HCT116 (cell line): ENCODE measurements at regions not wholly inside any gene's neighbourhood (a gene's known extent, or its start where the extent isn't known, plus 50 kb on each side); places are given as distances from the start of the nearest gene placed in this dataset.
"Not testable (repeated sequence)": the region's sequence is repeated elsewhere in the genome, so short reads cannot be mapped to it uniquely, and the experiment has no call there.

Experiments used
- ATAC-seq: fragments of 200-7000 bp; cut with Tn5 transposase; 2 replicates; pipeline ENCODE4 v1.9.1; 2020; ENCODE audit warnings: mild to moderate bottlenecking, moderate library complexity
- BruUV-seq: library from RNA; stranded (reverse); fragments of 400-500 nt; replicated peaks from 2 replicates; lab custom pipeline; 2021; lab: Mats Ljungman, UMichigan
- CTCF ChIA-PET: fragments of 300-600 bp; sonication (Branson Sonifier 250); formaldehyde crosslinking; loops from one replicate; lab custom pipeline; 2021; ENCODE audit warnings: antibody characterized with exemption; lab: Charles Lee
- POLR2A ChIA-PET: fragments of 300-600, 350-600 bp; sonication (Branson Sonifier 250); formaldehyde crosslinking; loops from one replicate; lab custom pipeline; 2021; ENCODE audit warnings: antibody characterized with exemption; lab: Charles Lee
- RAD21 ChIA-PET, 2 experiments: fragments of 300-600 bp; sonication (Branson Sonifier 250); formaldehyde crosslinking; loops; one replicate each; lab custom pipeline; 2023; ENCODE audit warnings: low total read pairs in 2 of 2; ENCODE audit not compliant: uncharacterized antibody in 2 of 2, unreplicated experiment in 2 of 2, low non-redundant PET in 1 of 2; lab: Charles Lee
- DNase-seq: peaks from one replicate; pipeline ENCODE4 v3.0.0-alpha.2; 2010; ENCODE audit warnings: low read depth, low spot score
- H2AFZ ChIP-seq: fragments of 200-600 bp; shearing (Covaris generic), sonication (generic); 2 replicates; pipeline ENCODE4 v1.6.1; 2017; ENCODE audit warnings: low read depth, mixed run types, mixed read lengths, antibody characterized with exemption, low read length; ENCODE audit not compliant: poor library complexity, severe bottlenecking
- H3K27ac ChIP-seq: 2 replicates; pipeline ENCODE4 v1.5.1; 2012; ENCODE audit warnings: low read depth, low read length
- H3K27me3 ChIP-seq: fragments of 200-600 bp; sonication (generic); 2 replicates; pipeline ENCODE4 v1.6.1; 2016; ENCODE audit warnings: mixed run types, low read length, mixed read lengths; ENCODE audit not compliant: insufficient read depth
- H3K36me3 ChIP-seq, 2 experiments: fragments of 200-500 bp in 1 of 2; fragments of 200-600 bp in 1 of 2; sonication (Bioruptor generic) in 1 of 2; sonication (generic) in 1 of 2; 2 replicates each; pipeline versions ENCODE4 v1.5.1 to v1.6.1; 2014 to 2016; ENCODE audit warnings: low read length in 2 of 2, inconsistent platforms in 1 of 2, mixed read lengths in 1 of 2, mixed run types in 1 of 2; ENCODE audit not compliant: insufficient read depth in 2 of 2, control insufficient read depth in 1 of 2
- H3K4me1 ChIP-seq, 2 experiments: fragments of 200-600 bp in 1 of 2; sonication (generic) in 1 of 2; 2 replicates each; pipeline versions ENCODE4 v1.5.1 to v1.6.1; 2012 to 2017; ENCODE audit warnings: low read length in 2 of 2, inconsistent platforms in 1 of 2, mild to moderate bottlenecking in 1 of 2, mixed read lengths in 1 of 2, mixed run types in 1 of 2, moderate library complexity in 1 of 2; ENCODE audit not compliant: insufficient read depth in 2 of 2, control insufficient read depth in 1 of 2
- H3K4me2 ChIP-seq: fragments of 200-600 bp; sonication (generic); 2 replicates; pipeline ENCODE4 v1.6.1; 2017; ENCODE audit warnings: mixed run types, low read length, mixed read lengths
- H3K4me3 ChIP-seq, 2 experiments: fragments of 200-600 bp in 1 of 2; sonication (generic) in 1 of 2; replicated peaks in 1 of 2; 2 replicates each; pipeline ENCODE4 v1.5.1; 2011 to 2016; ENCODE audit warnings: low read length in 2 of 2, control low read depth in 1 of 2, low read depth in 1 of 2, mild to moderate bottlenecking in 1 of 2, mixed read lengths in 1 of 2, mixed run types in 1 of 2
- H3K79me2 ChIP-seq: fragments of 200-600 bp; sonication (generic); 2 replicates; pipeline ENCODE4 v1.6.1; 2017; ENCODE audit warnings: mild to moderate bottlenecking, mixed run types, low read length, moderate library complexity, mixed read lengths; ENCODE audit not compliant: insufficient read depth
- H3K9ac ChIP-seq: fragments of 200-600 bp; sonication (generic); 2 replicates; pipeline ENCODE4 v1.6.1; 2016; ENCODE audit warnings: low read length, mixed read lengths
- H3K9me2 ChIP-seq: fragments of 200-600 bp; sonication (generic), shearing (Covaris generic); 2 replicates; pipeline ENCODE4 v1.6.1; 2017; ENCODE audit warnings: mixed run types, mild to moderate bottlenecking, moderate library complexity; ENCODE audit not compliant: insufficient read depth
- H3K9me3 ChIP-seq, 2 experiments: fragments of 200-500 bp in 1 of 2; fragments of 200-600 bp in 1 of 2; sonication (Bioruptor generic) in 1 of 2; sonication (generic) in 1 of 2; 2 replicates each; pipeline ENCODE4 v1.6.1; 2014 to 2017; ENCODE audit warnings: low read length in 2 of 2, mixed read lengths in 2 of 2, inconsistent platforms in 1 of 2, low read depth in 1 of 2, mild to moderate bottlenecking in 1 of 2, mixed run types in 1 of 2, moderate library complexity in 1 of 2; ENCODE audit not compliant: control insufficient read depth in 1 of 2, insufficient read depth in 1 of 2
- H4K20me1 ChIP-seq: fragments of 200-600 bp; sonication (generic), shearing (Covaris generic); 2 replicates; pipeline ENCODE4 v1.6.1; 2017; ENCODE audit warnings: mixed run types, mild to moderate bottlenecking, moderate library complexity; ENCODE audit not compliant: insufficient read depth
- EGR1 ChIP-seq: IDR thresholded peaks from 2 replicates; pipeline ENCODE4 v1.6.1; 2012; ENCODE audit warnings: low read depth
- EZH2 ChIP-seq: fragments of 200-600 bp; sonication (generic); IDR thresholded peaks from 2 replicates; pipeline ENCODE4 v1.6.1; 2017; ENCODE audit warnings: antibody characterized with exemption, mixed run types
- EZH2phosphoT487 ChIP-seq: fragments of 200-600 bp; IDR thresholded peaks from 2 replicates; pipeline ENCODE4 v1.6.1; 2018; ENCODE audit warnings: antibody characterized with exemption, borderline replicate concordance
- FOSL1 ChIP-seq: IDR thresholded peaks from 2 replicates; pipeline ENCODE4 v1.6.1; 2012; ENCODE audit warnings: low read depth
- JUND ChIP-seq: IDR thresholded peaks from 2 replicates; pipeline ENCODE4 v1.6.1; 2012
- POLR2A ChIP-seq: IDR thresholded peaks from 2 replicates; pipeline ENCODE4 v1.7.0; 2011; ENCODE audit warnings: borderline replicate concordance; ENCODE audit not compliant: insufficient read depth, insufficient read length; ENCODE audit errors: extremely low read depth
- RAD21 ChIP-seq: IDR thresholded peaks from 2 replicates; pipeline ENCODE4 v1.6.1; 2012; ENCODE audit warnings: low read depth, mild to moderate bottlenecking
- SP1 ChIP-seq: IDR thresholded peaks from 2 replicates; pipeline ENCODE4 v1.6.1; 2012; ENCODE audit warnings: low read depth
- SRF ChIP-seq: IDR thresholded peaks from 2 replicates; pipeline ENCODE4 v1.6.1; 2012; ENCODE audit warnings: low read depth
- ZFX ChIP-seq: fragments of 450-650 bp; IDR thresholded peaks from 2 replicates; pipeline ENCODE4 v1.6.1; 2017
- intact Hi-C: fragments of 100-400 bp; cut with micrococcal nuclease; formaldehyde crosslinking; loops from 2 replicates; pipeline ENCODE4 v1.10.0; 2022
- TF ChIP-seq, protein P1 (sequence below), 3 experiments: fragments of 200-600 bp in 1 of 3; sonication (generic) in 1 of 3; IDR thresholded peaks in 2 of 3; conservative IDR thresholded peaks in 1 of 3; 2 replicates each; pipeline ENCODE4 v1.5.1; 2012 to 2017; ENCODE audit warnings: low read depth in 2 of 3, low read length in 2 of 3, antibody characterized with exemption in 1 of 3, borderline replicate concordance in 1 of 3, control low read depth in 1 of 3, mild to moderate bottlenecking in 1 of 3, mixed read lengths in 1 of 3, mixed run types in 1 of 3, moderate library complexity in 1 of 3; ENCODE audit not compliant: insufficient read depth in 1 of 3
- TF ChIP-seq, protein P2 (sequence below): IDR thresholded peaks from 2 replicates; pipeline ENCODE4 v1.6.1; 2012; ENCODE audit warnings: low read depth
- TF ChIP-seq, protein P3 (sequence below): IDR thresholded peaks from 2 replicates; pipeline ENCODE4 v1.6.1; 2011; ENCODE audit warnings: mild to moderate bottlenecking, low read length, moderate library complexity; ENCODE audit not compliant: insufficient replicate concordance; ENCODE audit errors: extremely low read depth
- TF ChIP-seq, protein P4 (sequence below): IDR thresholded peaks from 2 replicates; pipeline ENCODE4 v1.6.1; 2012

DNA sequence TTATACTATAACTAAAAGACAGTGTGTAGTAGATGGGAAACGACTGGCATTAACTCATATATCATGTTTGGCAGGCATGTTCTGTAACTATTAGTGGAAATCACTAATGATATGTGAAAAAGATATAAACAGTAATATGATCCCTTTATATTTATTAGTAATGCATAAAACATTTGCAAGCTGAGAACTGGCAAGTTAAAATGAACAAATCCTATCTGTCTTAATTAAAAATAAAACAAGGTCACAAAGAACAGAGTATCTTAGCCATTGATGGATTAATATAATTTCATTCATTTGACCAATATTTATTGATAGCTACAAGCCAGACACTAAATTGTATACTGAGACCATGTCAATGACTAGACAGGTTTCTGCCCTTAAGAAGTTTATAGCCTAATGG, 154.5 kb downstream of the CRPPA start:
- TF ChIP-seq EZH2: no peak
- TF ChIP-seq SRF: no peak
- TF ChIP-seq EGR1: no peak
- no peak for TF ChIP-seq EZH2phosphoT487
- TF ChIP-seq SP1: no peak
- no peak for TF ChIP-seq ZFX
- TF ChIP-seq, protein P1, sequence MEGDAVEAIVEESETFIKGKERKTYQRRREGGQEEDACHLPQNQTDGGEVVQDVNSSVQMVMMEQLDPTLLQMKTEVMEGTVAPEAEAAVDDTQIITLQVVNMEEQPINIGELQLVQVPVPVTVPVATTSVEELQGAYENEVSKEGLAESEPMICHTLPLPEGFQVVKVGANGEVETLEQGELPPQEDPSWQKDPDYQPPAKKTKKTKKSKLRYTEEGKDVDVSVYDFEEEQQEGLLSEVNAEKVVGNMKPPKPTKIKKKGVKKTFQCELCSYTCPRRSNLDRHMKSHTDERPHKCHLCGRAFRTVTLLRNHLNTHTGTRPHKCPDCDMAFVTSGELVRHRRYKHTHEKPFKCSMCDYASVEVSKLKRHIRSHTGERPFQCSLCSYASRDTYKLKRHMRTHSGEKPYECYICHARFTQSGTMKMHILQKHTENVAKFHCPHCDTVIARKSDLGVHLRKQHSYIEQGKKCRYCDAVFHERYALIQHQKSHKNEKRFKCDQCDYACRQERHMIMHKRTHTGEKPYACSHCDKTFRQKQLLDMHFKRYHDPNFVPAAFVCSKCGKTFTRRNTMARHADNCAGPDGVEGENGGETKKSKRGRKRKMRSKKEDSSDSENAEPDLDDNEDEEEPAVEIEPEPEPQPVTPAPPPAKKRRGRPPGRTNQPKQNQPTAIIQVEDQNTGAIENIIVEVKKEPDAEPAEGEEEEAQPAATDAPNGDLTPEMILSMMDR (IDR thresholded peaks at IDR 0.05 in 2 of 3, conservative IDR thresholded peaks at IDR 0.05 in 1 of 3; ENCODE audit: borderline replicate concordance in 1 of 3, insufficient read depth in 1 of 3, low read depth in 2 of 3, low read length in 2 of 3): no peak
- TF ChIP-seq, protein P2, sequence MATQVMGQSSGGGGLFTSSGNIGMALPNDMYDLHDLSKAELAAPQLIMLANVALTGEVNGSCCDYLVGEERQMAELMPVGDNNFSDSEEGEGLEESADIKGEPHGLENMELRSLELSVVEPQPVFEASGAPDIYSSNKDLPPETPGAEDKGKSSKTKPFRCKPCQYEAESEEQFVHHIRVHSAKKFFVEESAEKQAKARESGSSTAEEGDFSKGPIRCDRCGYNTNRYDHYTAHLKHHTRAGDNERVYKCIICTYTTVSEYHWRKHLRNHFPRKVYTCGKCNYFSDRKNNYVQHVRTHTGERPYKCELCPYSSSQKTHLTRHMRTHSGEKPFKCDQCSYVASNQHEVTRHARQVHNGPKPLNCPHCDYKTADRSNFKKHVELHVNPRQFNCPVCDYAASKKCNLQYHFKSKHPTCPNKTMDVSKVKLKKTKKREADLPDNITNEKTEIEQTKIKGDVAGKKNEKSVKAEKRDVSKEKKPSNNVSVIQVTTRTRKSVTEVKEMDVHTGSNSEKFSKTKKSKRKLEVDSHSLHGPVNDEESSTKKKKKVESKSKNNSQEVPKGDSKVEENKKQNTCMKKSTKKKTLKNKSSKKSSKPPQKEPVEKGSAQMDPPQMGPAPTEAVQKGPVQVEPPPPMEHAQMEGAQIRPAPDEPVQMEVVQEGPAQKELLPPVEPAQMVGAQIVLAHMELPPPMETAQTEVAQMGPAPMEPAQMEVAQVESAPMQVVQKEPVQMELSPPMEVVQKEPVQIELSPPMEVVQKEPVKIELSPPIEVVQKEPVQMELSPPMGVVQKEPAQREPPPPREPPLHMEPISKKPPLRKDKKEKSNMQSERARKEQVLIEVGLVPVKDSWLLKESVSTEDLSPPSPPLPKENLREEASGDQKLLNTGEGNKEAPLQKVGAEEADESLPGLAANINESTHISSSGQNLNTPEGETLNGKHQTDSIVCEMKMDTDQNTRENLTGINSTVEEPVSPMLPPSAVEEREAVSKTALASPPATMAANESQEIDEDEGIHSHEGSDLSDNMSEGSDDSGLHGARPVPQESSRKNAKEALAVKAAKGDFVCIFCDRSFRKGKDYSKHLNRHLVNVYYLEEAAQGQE: no peak
- TF ChIP-seq, protein P3, sequence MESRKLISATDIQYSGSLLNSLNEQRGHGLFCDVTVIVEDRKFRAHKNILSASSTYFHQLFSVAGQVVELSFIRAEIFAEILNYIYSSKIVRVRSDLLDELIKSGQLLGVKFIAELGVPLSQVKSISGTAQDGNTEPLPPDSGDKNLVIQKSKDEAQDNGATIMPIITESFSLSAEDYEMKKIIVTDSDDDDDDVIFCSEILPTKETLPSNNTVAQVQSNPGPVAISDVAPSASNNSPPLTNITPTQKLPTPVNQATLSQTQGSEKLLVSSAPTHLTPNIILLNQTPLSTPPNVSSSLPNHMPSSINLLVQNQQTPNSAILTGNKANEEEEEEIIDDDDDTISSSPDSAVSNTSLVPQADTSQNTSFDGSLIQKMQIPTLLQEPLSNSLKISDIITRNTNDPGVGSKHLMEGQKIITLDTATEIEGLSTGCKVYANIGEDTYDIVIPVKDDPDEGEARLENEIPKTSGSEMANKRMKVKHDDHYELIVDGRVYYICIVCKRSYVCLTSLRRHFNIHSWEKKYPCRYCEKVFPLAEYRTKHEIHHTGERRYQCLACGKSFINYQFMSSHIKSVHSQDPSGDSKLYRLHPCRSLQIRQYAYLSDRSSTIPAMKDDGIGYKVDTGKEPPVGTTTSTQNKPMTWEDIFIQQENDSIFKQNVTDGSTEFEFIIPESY: no peak
- TF ChIP-seq RAD21: no peak
- no peak for TF ChIP-seq FOSL1
- TF ChIP-seq JUND: no peak
- TF ChIP-seq, protein P4, sequence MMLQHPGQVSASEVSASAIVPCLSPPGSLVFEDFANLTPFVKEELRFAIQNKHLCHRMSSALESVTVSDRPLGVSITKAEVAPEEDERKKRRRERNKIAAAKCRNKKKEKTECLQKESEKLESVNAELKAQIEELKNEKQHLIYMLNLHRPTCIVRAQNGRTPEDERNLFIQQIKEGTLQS: no peak
- TF ChIP-seq POLR2A: no peak
- ATAC-seq (no peak), DNase-seq (no peak)
- Histone ChIP-seq H3K79me2 (no peaks in the 10 kb centered on the region), H4K20me1 (no peaks in the 10 kb centered on the region), H3K36me3 (no peaks in the 10 kb centered on the region), H3K4me3 (no peak overlapping the region), H3K9me3 (no peaks in the 10 kb centered on the region), H3K4me1 (peaks cover 27 to 37% of the 10 kb centered on the region in 2 experiments), H3K9me2 (no peaks in the 10 kb centered on the region), H2AFZ (no peak overlapping the region), H3K4me2 (no peak overlapping the region), H3K27me3 (no peaks in the 10 kb centered on the region), H3K27ac (no peak overlapping the region), H3K9ac (no peak overlapping the region)
- ChIA-PET RAD21 (no interaction called here), POLR2A (no interaction called here), CTCF (no interaction called here)
- no TSS peak for BruUV-seq
- intact Hi-C loops: no loop called here

DNA sequence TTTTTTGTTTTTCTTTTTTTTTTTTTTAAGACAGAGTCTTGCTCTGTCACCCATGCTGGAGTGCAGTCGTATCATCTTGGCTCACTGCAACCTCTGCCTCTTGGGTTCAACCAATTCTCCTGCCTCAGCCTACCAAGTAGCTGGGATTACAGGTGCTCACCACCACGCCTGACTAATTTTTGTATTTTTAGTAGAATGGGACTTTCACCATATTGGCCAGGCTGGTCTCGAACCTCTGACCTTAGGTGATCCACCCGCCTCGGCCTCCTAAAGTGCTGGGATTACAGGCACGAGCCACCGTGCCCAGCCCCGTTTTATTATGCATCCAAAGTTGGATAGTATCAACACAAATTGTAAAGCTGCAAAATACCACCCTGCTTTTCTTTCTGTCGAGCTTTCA, 154.9 kb downstream of the CRPPA start:
- H3K79me2 ChIP-seq, H2AFZ ChIP-seq, CTCF ChIA-PET, H4K20me1 ChIP-seq, H3K36me3 ChIP-seq, H3K27me3 ChIP-seq, RAD21 ChIA-PET, H3K9ac ChIP-seq, H3K27ac ChIP-seq, DNase-seq, ATAC-seq, H3K4me2 ChIP-seq, H3K9me3 ChIP-seq, intact Hi-C loops, H3K4me3 ChIP-seq, H3K9me2 ChIP-seq, POLR2A ChIA-PET, BruUV-seq: not testable (repeated sequence)
- peaks cover 23 to 33% of the 10 kb centered on the region in 2 experiments for H3K4me1 ChIP-seq
